ENCODE measurements at regions not wholly inside any gene's neighbourhood (a gene's known extent, or its start where the extent isn't known, plus 50 kb on each side); places are given as distances from the start of the nearest gene placed in this dataset.
"Not testable (repeated sequence)": the region's sequence is repeated elsewhere in the genome, so short reads cannot be mapped to it uniquely, and the experiment has no call there.

GRCh38 chr10:80814147-80814652 lies 276.5 kb downstream of the SH2D4B start:
- no peak for TF ChIP-seq CTCF (IDR thresholded peaks at IDR 0.05; ENCODE audit: insufficient read depth in 1 of 2, low read depth in 1 of 2, low read length in 1 of 2, severe bottlenecking in 1 of 2, unreplicated experiment in 1 of 2)
- POLR2A ChIA-PET = no interaction called here
- H3K4me3 Mint-ChIP-seq (ENCODE audit: unreplicated experiment) = no peak overlapping the region
- no peaks in the 10 kb centered on the region for H3K36me3 Mint-ChIP-seq (ENCODE audit: insufficient read depth, unreplicated experiment)
- H3K27me3 Mint-ChIP-seq (ENCODE audit: insufficient read depth, unreplicated experiment) = peaks cover 3% of the 10 kb centered on the region
- CTCF ChIA-PET = no interaction called here
- Histone ChIP-seq H3K36me3 (ENCODE audit: control insufficient read depth, insufficient read depth, low read length) (no peaks in the 10 kb centered on the region), H3K4me3 (ENCODE audit: low read depth, low read length) (no peak overlapping the region), H3K4me1 (no peaks in the 10 kb centered on the region), H3K9me3 (no peaks in the 10 kb centered on the region), H3K27me3 (replicated peaks; ENCODE audit: control insufficient read depth, insufficient read depth, low read length) (no peaks in the 10 kb centered on the region)
- intact Hi-C loops (cut with micrococcal nuclease; ENCODE audit: unreplicated experiment) = no loop called here
- no peak overlapping the region for H3K27ac Mint-ChIP-seq (ENCODE audit: unreplicated experiment)
- H3K4me1 Mint-ChIP-seq (ENCODE audit: low read depth, unreplicated experiment) = no peaks in the 10 kb centered on the region
- H3K9me3 Mint-ChIP-seq (ENCODE audit: unreplicated experiment) = peaks cover 15% of the 10 kb centered on the region
- no TSS peak for BruUV-seq (replicated peaks)
- no peak for DNase-seq

- Histone ChIP-seq H3K4me1 (no peaks in the 10 kb centered on the region), H3K4me3 (ENCODE audit: low read depth, low read length) (no peak overlapping the region), H3K27me3 (replicated peaks; ENCODE audit: control insufficient read depth, insufficient read depth, low read length) (no peaks in the 10 kb centered on the region), H3K36me3 (ENCODE audit: control insufficient read depth, insufficient read depth, low read length) (no peaks in the 10 kb centered on the region), H3K9me3 (peaks cover 7% of the 10 kb centered on the region)
- Mint-ChIP-seq H3K4me1 (ENCODE audit: low read depth, unreplicated experiment) (no peaks in the 10 kb centered on the region), H3K36me3 (ENCODE audit: insufficient read depth, unreplicated experiment) (peaks cover 7% of the 10 kb centered on the region), H3K27ac (ENCODE audit: unreplicated experiment) (no peak overlapping the region), H3K9me3 (ENCODE audit: unreplicated experiment) (peaks cover 34% of the 10 kb centered on the region), H3K4me3 (ENCODE audit: unreplicated experiment) (no peak overlapping the region), H3K27me3 (ENCODE audit: insufficient read depth, unreplicated experiment) (no peaks in the 10 kb centered on the region)
- ChIA-PET CTCF (no interaction called here), POLR2A (no interaction called here)
- DNase-seq = no peak
- BruUV-seq (replicated peaks) = no TSS peak
- no peak for TF ChIP-seq CTCF (IDR thresholded peaks at IDR 0.05; ENCODE audit: insufficient read depth in 1 of 2, low read depth in 1 of 2, low read length in 1 of 2, severe bottlenecking in 1 of 2, unreplicated experiment in 1 of 2)
- intact Hi-C loops (cut with micrococcal nuclease; ENCODE audit: unreplicated experiment) = no loop called here
Observed at GRCh38 chr10:80829151-80829550, 291.4 kb downstream of the SH2D4B start.

GRCh38 chr10:80829562-80829961 lies 291.9 kb downstream of the SH2D4B start:
- intact Hi-C loops (cut with micrococcal nuclease; ENCODE audit: unreplicated experiment) = no loop called here

GRCh38 chr10:80832693-80833092 lies 295.0 kb downstream of the SH2D4B start:
- H3K36me3 ChIP-seq (ENCODE audit: control insufficient read depth, insufficient read depth, low read length); intact Hi-C loops (cut with micrococcal nuclease; ENCODE audit: unreplicated experiment); H3K36me3 Mint-ChIP-seq (ENCODE audit: insufficient read depth, unreplicated experiment); DNase-seq; H3K4me3 ChIP-seq (ENCODE audit: low read depth, low read length); H3K27ac Mint-ChIP-seq (ENCODE audit: unreplicated experiment); H3K9me3 ChIP-seq; H3K4me1 ChIP-seq; CTCF ChIA-PET; BruUV-seq (replicated peaks); POLR2A ChIA-PET; H3K4me1 Mint-ChIP-seq (ENCODE audit: low read depth, unreplicated experiment); H3K27me3 ChIP-seq (replicated peaks; ENCODE audit: control insufficient read depth, insufficient read depth, low read length); H3K27me3 Mint-ChIP-seq (ENCODE audit: insufficient read depth, unreplicated experiment); H3K4me3 Mint-ChIP-seq (ENCODE audit: unreplicated experiment): not testable (repeated sequence)
- peaks cover 36% of the 10 kb centered on the region for H3K9me3 Mint-ChIP-seq (ENCODE audit: unreplicated experiment)

More at GRCh38 chr10:80829562-80829961, 291.9 kb downstream of the SH2D4B start:
- Histone ChIP-seq H3K4me1 (no peaks in the 10 kb centered on the region), H3K36me3 (ENCODE audit: control insufficient read depth, insufficient read depth, low read length) (no peaks in the 10 kb centered on the region), H3K9me3 (peaks cover 7% of the 10 kb centered on the region), H3K4me3 (ENCODE audit: low read depth, low read length) (no peak overlapping the region), H3K27me3 (replicated peaks; ENCODE audit: control insufficient read depth, insufficient read depth, low read length) (no peaks in the 10 kb centered on the region)
- H3K27me3 Mint-ChIP-seq (ENCODE audit: insufficient read depth, unreplicated experiment) = no peaks in the 10 kb centered on the region
- no peak overlapping the region for H3K4me3 Mint-ChIP-seq (ENCODE audit: unreplicated experiment)
- BruUV-seq (replicated peaks) = no TSS peak
- POLR2A ChIA-PET = no interaction called here
- CTCF ChIA-PET = no interaction called here
- TF ChIP-seq CTCF (IDR thresholded peaks at IDR 0.05; ENCODE audit: insufficient read depth in 1 of 2, low read depth in 1 of 2, low read length in 1 of 2, severe bottlenecking in 1 of 2, unreplicated experiment in 1 of 2) = no peak
- H3K27ac Mint-ChIP-seq (ENCODE audit: unreplicated experiment) = no peak overlapping the region
- H3K36me3 Mint-ChIP-seq (ENCODE audit: insufficient read depth, unreplicated experiment) = peaks cover 7% of the 10 kb centered on the region
- H3K4me1 Mint-ChIP-seq (ENCODE audit: low read depth, unreplicated experiment) = no peaks in the 10 kb centered on the region
- no peak for DNase-seq
- H3K9me3 Mint-ChIP-seq (ENCODE audit: unreplicated experiment) = peaks cover 36% of the 10 kb centered on the region
